ENCODE measurements at regions not wholly inside any gene's neighbourhood (a gene's known extent, or its start where the extent isn't known, plus 50 kb on each side); places are given as distances from the start of the nearest gene placed in this dataset.

GRCh38 chr12:69096669-69097335, 142.6 kb upstream of the CPSF6 start:
- no peak for DNase-seq (ENCODE audit: low read depth)

GRCh38 chr12:69097619-69098368, 141.6 kb upstream of the CPSF6 start:
- no peak for DNase-seq (ENCODE audit: low read depth)

- DNase-seq (ENCODE audit: low read depth): no peak
Observed at GRCh38 chr12:69099201-69099837, 140.1 kb upstream of the CPSF6 start.

- DNase-seq (ENCODE audit: low read depth): no peak
Observed at GRCh38 chr12:69101505-69101904, 137.9 kb upstream of the CPSF6 start.

- DNase-seq (ENCODE audit: low read depth): no peak
Observed at GRCh38 chr12:69102856-69103255, 136.5 kb upstream of the CPSF6 start.

GRCh38 chr12:69105101-69105962, 134.0 kb upstream of the CPSF6 start:
- DNase-seq (ENCODE audit: low read depth): no peak

- DNase-seq (ENCODE audit: low read depth): no peak
Observed at GRCh38 chr12:69106482-69107118, 132.8 kb upstream of the CPSF6 start.

GRCh38 chr12:69107541-69107940, 131.8 kb upstream of the CPSF6 start:
- DNase-seq (ENCODE audit: low read depth): no peak

- DNase-seq (ENCODE audit: low read depth): no peak
Observed at GRCh38 chr12:69108037-69108436, 131.3 kb upstream of the CPSF6 start.

GRCh38 chr12:69112616-69113015, 126.8 kb upstream of the CPSF6 start:
- no peak for DNase-seq (ENCODE audit: low read depth)

GRCh38 chr12:69115099-69115498, 124.3 kb upstream of the CPSF6 start:
- DNase-seq (ENCODE audit: low read depth): no peak

GRCh38 chr12:69115951-69116350, 123.4 kb upstream of the CPSF6 start:
- DNase-seq (ENCODE audit: low read depth): no peak

GRCh38 chr12:69117566-69118266, 121.7 kb upstream of the CPSF6 start:
- no peak for DNase-seq (ENCODE audit: low read depth)

GRCh38 chr12:69118516-69118915, 120.9 kb upstream of the CPSF6 start:
- no peak for DNase-seq (ENCODE audit: low read depth)

- no peak for DNase-seq (ENCODE audit: low read depth)
Observed at GRCh38 chr12:69119770-69120169, 119.6 kb upstream of the CPSF6 start.

- DNase-seq (ENCODE audit: low read depth): no peak
Observed at GRCh38 chr12:69120354-69120753, 119.0 kb upstream of the CPSF6 start.

- DNase-seq (ENCODE audit: low read depth): no peak
Observed at GRCh38 chr12:69123311-69123710, 116.1 kb upstream of the CPSF6 start.

GRCh38 chr12:69123919-69124638, 115.3 kb upstream of the CPSF6 start:
- DNase-seq (ENCODE audit: low read depth): no peak

- no peak for DNase-seq (ENCODE audit: low read depth)
Observed at GRCh38 chr12:69129017-69129416, 110.4 kb upstream of the CPSF6 start.

GRCh38 chr12:69129564-69129963, 109.8 kb upstream of the CPSF6 start:
- no peak for DNase-seq (ENCODE audit: low read depth)

GRCh38 chr12:69130064-69130463, 109.3 kb upstream of the CPSF6 start:
- DNase-seq (ENCODE audit: low read depth): no peak

Data from stimulated activated CD8-positive, alpha-beta memory T cell treated with anti-CD3 and anti-CD28 coated beads, Interleukin-12 subunit alpha, Interleukin-12 subunit beta, amount 100 ng/mL, for 4 hours (primary cell).